ENCODE measurements at regions not wholly inside any gene's neighbourhood (a gene's known extent, or its start where the extent isn't known, plus 50 kb on each side); places are given as distances from the start of the nearest gene placed in this dataset.

DNA sequence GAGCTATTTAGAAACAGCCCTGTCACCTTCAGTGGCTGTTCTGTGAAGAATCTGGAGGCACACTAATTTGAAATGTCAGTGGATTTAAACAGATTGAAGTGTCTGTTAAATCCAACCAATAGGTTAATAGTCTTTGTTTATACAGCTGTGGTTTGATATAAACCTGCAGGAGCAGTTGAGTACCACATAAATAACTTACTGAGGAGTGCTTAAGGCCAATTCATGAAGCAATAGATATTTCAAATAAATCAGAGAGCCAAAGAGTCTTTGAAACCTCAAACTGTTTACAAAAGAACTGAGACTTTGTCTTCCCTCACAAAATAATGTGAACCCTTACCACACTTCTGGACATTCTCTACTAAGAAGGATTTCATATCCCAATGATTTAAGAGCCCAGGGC is 111.9 kb downstream of the FEM1C start:
- no peak overlapping the region for H3K27ac Mint-ChIP-seq (ENCODE audit: unreplicated experiment)
- H3K9me3 Mint-ChIP-seq (ENCODE audit: unreplicated experiment): no peaks in the 10 kb centered on the region
- H3K4me1 Mint-ChIP-seq (ENCODE audit: low read depth, unreplicated experiment): peaks cover 2% of the 10 kb centered on the region
- DNase-seq: no peak
- H3K4me3 Mint-ChIP-seq (ENCODE audit: unreplicated experiment): no peak overlapping the region
- H3K36me3 Mint-ChIP-seq (ENCODE audit: unreplicated experiment): no peaks in the 10 kb centered on the region
- no peaks in the 10 kb centered on the region for H3K27me3 Mint-ChIP-seq (ENCODE audit: unreplicated experiment)
- TF ChIP-seq, protein P1, sequence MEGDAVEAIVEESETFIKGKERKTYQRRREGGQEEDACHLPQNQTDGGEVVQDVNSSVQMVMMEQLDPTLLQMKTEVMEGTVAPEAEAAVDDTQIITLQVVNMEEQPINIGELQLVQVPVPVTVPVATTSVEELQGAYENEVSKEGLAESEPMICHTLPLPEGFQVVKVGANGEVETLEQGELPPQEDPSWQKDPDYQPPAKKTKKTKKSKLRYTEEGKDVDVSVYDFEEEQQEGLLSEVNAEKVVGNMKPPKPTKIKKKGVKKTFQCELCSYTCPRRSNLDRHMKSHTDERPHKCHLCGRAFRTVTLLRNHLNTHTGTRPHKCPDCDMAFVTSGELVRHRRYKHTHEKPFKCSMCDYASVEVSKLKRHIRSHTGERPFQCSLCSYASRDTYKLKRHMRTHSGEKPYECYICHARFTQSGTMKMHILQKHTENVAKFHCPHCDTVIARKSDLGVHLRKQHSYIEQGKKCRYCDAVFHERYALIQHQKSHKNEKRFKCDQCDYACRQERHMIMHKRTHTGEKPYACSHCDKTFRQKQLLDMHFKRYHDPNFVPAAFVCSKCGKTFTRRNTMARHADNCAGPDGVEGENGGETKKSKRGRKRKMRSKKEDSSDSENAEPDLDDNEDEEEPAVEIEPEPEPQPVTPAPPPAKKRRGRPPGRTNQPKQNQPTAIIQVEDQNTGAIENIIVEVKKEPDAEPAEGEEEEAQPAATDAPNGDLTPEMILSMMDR (IDR thresholded peaks at IDR 0.05; ENCODE audit: partially characterized antibody, unreplicated experiment): no peak

DNA sequence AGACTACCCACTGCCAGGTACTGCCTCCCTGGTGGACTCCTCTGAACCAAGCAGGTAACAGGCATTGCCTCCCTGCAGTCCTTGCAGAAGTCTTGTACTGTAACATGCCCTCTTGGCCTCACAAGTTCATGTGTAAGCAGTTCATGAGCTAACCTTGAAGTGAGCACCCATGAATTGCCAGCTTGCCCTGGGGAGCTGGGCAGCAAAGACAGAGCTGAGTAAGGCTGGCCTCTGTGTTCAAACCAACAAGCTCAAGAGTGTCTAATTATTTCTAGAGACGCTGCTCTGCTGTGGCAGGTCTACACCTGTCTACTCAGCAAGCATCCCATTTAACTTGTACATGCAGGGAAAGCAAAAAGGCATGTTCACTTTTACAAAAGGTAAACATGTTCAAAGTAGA is 113.5 kb downstream of the FEM1C start:
- TF ChIP-seq, protein P1 (IDR thresholded peaks at IDR 0.05; ENCODE audit: partially characterized antibody, unreplicated experiment): no peak
- H3K27ac Mint-ChIP-seq (ENCODE audit: unreplicated experiment): no peak overlapping the region
- H3K36me3 Mint-ChIP-seq (ENCODE audit: unreplicated experiment): no peaks in the 10 kb centered on the region
- no peaks in the 10 kb centered on the region for H3K9me3 Mint-ChIP-seq (ENCODE audit: unreplicated experiment)
- no peaks in the 10 kb centered on the region for H3K27me3 Mint-ChIP-seq (ENCODE audit: unreplicated experiment)
- H3K4me3 Mint-ChIP-seq (ENCODE audit: unreplicated experiment): no peak overlapping the region
- no peak for DNase-seq
- peaks cover 2% of the 10 kb centered on the region for H3K4me1 Mint-ChIP-seq (ENCODE audit: low read depth, unreplicated experiment)

DNA sequence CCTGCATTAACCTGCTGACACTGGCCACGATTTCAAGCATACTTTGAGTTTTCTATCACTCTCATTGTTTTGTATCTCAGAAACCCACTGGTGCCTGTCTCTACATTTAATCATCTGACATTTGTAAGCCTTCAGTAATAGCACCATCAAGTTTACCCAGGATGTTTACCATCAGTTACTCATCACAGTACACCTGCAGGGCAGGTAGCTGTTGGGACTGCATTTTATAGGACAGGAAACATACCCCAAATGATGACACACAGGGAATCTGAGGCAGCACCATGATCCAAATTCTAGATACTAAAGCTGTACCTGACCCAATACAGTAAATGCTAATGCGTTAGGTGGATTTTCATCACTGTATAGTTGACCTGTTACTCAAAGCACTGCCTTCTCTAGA is 114.2 kb downstream of the FEM1C start:
- no peak overlapping the region for H3K27ac Mint-ChIP-seq (ENCODE audit: unreplicated experiment)
- H3K4me1 Mint-ChIP-seq (ENCODE audit: low read depth, unreplicated experiment): peaks cover under 1% of the 10 kb centered on the region
- DNase-seq: no peak
- no peak overlapping the region for H3K4me3 Mint-ChIP-seq (ENCODE audit: unreplicated experiment)
- H3K36me3 Mint-ChIP-seq (ENCODE audit: unreplicated experiment): no peaks in the 10 kb centered on the region
- no peaks in the 10 kb centered on the region for H3K27me3 Mint-ChIP-seq (ENCODE audit: unreplicated experiment)
- no peaks in the 10 kb centered on the region for H3K9me3 Mint-ChIP-seq (ENCODE audit: unreplicated experiment)
- TF ChIP-seq, protein P1 (IDR thresholded peaks at IDR 0.05; ENCODE audit: partially characterized antibody, unreplicated experiment): no peak

DNA sequence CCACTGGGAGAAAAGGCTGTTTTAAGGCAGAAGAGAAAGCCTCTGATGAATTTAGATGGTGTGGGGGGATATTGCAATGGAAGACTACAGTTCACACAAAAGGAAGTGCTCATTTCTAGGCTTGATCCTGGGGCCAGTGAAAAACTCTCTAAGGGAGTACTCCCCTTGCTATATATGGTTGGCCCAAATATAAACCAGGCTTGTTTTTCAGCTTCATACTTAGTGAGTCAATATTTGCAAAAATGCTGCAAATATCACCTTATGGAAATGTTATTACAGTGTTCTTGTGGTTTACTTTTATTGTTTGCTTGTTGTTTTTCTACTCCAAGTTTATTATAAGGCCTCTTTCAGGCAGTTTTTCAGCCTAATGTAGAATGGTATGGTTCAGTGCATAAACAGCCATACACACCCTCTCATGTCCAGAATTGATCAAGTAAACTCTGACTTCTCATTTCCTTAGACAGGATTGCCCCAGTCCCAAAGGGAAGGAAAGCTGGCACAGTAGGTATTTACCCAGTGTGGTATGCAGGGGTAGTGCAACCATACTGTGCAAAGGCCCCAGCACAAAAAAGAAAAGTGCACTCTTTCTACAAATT is 115.1 kb downstream of the FEM1C start:
- H3K36me3 Mint-ChIP-seq (ENCODE audit: unreplicated experiment): no peaks in the 10 kb centered on the region
- H3K27ac Mint-ChIP-seq (ENCODE audit: unreplicated experiment): no peak overlapping the region
- H3K9me3 Mint-ChIP-seq (ENCODE audit: unreplicated experiment): no peaks in the 10 kb centered on the region
- no peak for DNase-seq
- TF ChIP-seq, protein P1 (IDR thresholded peaks at IDR 0.05; ENCODE audit: partially characterized antibody, unreplicated experiment): no peak
- H3K27me3 Mint-ChIP-seq (ENCODE audit: unreplicated experiment): no peaks in the 10 kb centered on the region
- H3K4me1 Mint-ChIP-seq (ENCODE audit: low read depth, unreplicated experiment): no peaks in the 10 kb centered on the region
- H3K4me3 Mint-ChIP-seq (ENCODE audit: unreplicated experiment): no peak overlapping the region

DNA sequence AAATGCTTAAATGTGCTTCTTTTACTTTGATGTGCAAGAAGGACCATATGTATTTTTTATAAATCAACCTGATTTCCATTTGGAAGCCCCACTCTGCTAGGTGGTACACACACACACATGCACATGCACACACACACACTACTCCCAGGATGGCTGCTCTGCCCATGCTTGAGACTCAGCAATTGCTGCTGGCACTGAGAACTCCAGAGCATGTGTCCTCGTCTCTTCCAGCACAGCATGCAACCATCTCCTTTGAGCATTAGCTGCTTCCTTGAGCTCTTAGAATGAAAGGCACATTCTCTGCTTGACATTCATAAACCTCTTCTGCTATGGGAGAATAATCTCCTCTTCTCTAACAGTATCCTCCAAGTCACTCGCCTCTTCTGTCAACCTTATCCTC is 115.9 kb downstream of the FEM1C start:
- H3K4me1 Mint-ChIP-seq (ENCODE audit: low read depth, unreplicated experiment): no peaks in the 10 kb centered on the region
- H3K9me3 Mint-ChIP-seq (ENCODE audit: unreplicated experiment): no peaks in the 10 kb centered on the region

More for the DNA sequence above, 115.9 kb downstream of the FEM1C start:
- H3K36me3 Mint-ChIP-seq (ENCODE audit: unreplicated experiment): no peaks in the 10 kb centered on the region
- DNase-seq: no peak
- no peaks in the 10 kb centered on the region for H3K27me3 Mint-ChIP-seq (ENCODE audit: unreplicated experiment)
- TF ChIP-seq, protein P1 (IDR thresholded peaks at IDR 0.05; ENCODE audit: partially characterized antibody, unreplicated experiment): no peak
- H3K27ac Mint-ChIP-seq (ENCODE audit: unreplicated experiment): no peak overlapping the region
- H3K4me3 Mint-ChIP-seq (ENCODE audit: unreplicated experiment): no peak overlapping the region

All from glutamatergic neuron (in vitro differentiated cells).